IMR-90 (cell line): ENCODE measurements at regions not wholly inside any gene's neighbourhood (a gene's known extent, or its start where the extent isn't known, plus 50 kb on each side); places are given as distances from the start of the nearest gene placed in this dataset.

Experiments used
- ATAC-seq: fragments of 200-7000 bp; cut with Tn5 transposase; 2 replicates; pipeline ENCODE4 v1.9.1; 2020; ENCODE audit warnings: low read depth, mild to moderate bottlenecking, moderate library complexity
- BruUV-seq: library from RNA; stranded (reverse); fragments of 400-500 nt; replicated peaks from 2 replicates; lab custom pipeline; 2021; lab: Mats Ljungman, UMichigan
- CTCF ChIA-PET: fragments of 300-600 bp; formaldehyde crosslinking; extraction: SDS; loops from one replicate; lab custom pipeline; 2021; ENCODE audit warnings: antibody characterized with exemption; lab: Yijun Ruan, JAX
- POLR2A ChIA-PET: fragments of 300-600 bp; sonication (Branson Sonifier 250); formaldehyde crosslinking; loops from one replicate; lab custom pipeline; 2022; ENCODE audit warnings: antibody characterized with exemption; ENCODE audit not compliant: unreplicated experiment; lab: Charles Lee
- DNase-seq: peaks from one replicate; pipeline ENCODE4 v3.0.0; 2013
- H2AFZ ChIP-seq: replicated peaks from 2 replicates; pipeline ENCODE3; 2013; ENCODE audit warnings: low read length, mild to moderate bottlenecking; ENCODE audit not compliant: poor library complexity
- H2AK5ac ChIP-seq: 2 replicates; pipeline ENCODE4 v1.6.1; 2013; ENCODE audit warnings: low read depth, low read length, inconsistent platforms
- H2AK9ac ChIP-seq: replicated peaks from 2 replicates; pipeline ENCODE3; 2013; ENCODE audit warnings: mild to moderate bottlenecking, low read depth, low read length, moderate library complexity; ENCODE audit not compliant: poor library complexity
- H2BK120ac ChIP-seq: 2 replicates; pipeline ENCODE4 v1.6.1; 2013; ENCODE audit warnings: low read depth, low read length, inconsistent platforms
- H2BK15ac ChIP-seq: 3 replicates; pipeline ENCODE4 v1.6.1; 2013; ENCODE audit warnings: low read depth, low read length, inconsistent platforms
- H2BK20ac ChIP-seq: 2 replicates; pipeline ENCODE4 v1.6.1; 2013; ENCODE audit warnings: low read depth, mild to moderate bottlenecking, inconsistent platforms, low read length, moderate library complexity
- H2BK5ac ChIP-seq: 2 replicates; pipeline ENCODE4 v1.6.1; 2013; ENCODE audit warnings: mild to moderate bottlenecking, low read depth, low read length, inconsistent platforms; ENCODE audit not compliant: poor library complexity, severe bottlenecking
- H3K14ac ChIP-seq: replicated peaks from 2 replicates; pipeline ENCODE4 v1.6.1; 2013; ENCODE audit warnings: low read depth, low read length, inconsistent platforms
- H3K18ac ChIP-seq: 2 replicates; pipeline ENCODE4 v1.6.1; 2013; ENCODE audit warnings: low read depth, low read length, control low read depth
- H3K23ac ChIP-seq: 2 replicates; pipeline ENCODE4 v1.6.1; 2013; ENCODE audit warnings: low read depth, low read length, inconsistent platforms
- H3K27ac ChIP-seq: 2 replicates; pipeline ENCODE4 v1.5.1; 2013; ENCODE audit warnings: mild to moderate bottlenecking, control low read depth, low read length; ENCODE audit not compliant: insufficient read depth
- H3K27me3 ChIP-seq: 2 replicates; pipeline ENCODE4 v1.6.1; 2013; ENCODE audit warnings: low read length; ENCODE audit not compliant: control insufficient read depth, insufficient read depth
- H3K36me3 ChIP-seq: 2 replicates; pipeline ENCODE4 v1.6.1; 2013; ENCODE audit warnings: low read length, mixed read lengths; ENCODE audit not compliant: control insufficient read depth, insufficient read depth
- H3K4ac ChIP-seq: 2 replicates; pipeline ENCODE4 v1.6.1; 2013; ENCODE audit warnings: low read depth, low read length, inconsistent platforms
- H3K4me1 ChIP-seq: 2 replicates; pipeline ENCODE4 v1.6.1; 2013; ENCODE audit warnings: low read length, mixed read lengths; ENCODE audit not compliant: control insufficient read depth, insufficient read depth
- H3K4me2 ChIP-seq: 2 replicates; pipeline ENCODE4 v1.6.1; 2013; ENCODE audit warnings: low read depth, mild to moderate bottlenecking, control low read depth, low read length, moderate library complexity
- H3K4me3 ChIP-seq: 2 replicates; pipeline ENCODE4 v1.5.1; 2013; ENCODE audit warnings: low read depth, mild to moderate bottlenecking, control low read depth, low read length, moderate library complexity; ENCODE audit not compliant: insufficient read depth
- H3K56ac ChIP-seq: 2 replicates; pipeline ENCODE4 v1.6.1; 2013; ENCODE audit warnings: low read length, inconsistent platforms; ENCODE audit not compliant: insufficient read depth; ENCODE audit errors: extremely low read depth
- H3K79me1 ChIP-seq, 2 experiments: 2 replicates each; pipeline ENCODE4 v1.6.1; 2013; ENCODE audit warnings: low read length in 2 of 2, inconsistent platforms in 1 of 2, low read depth in 1 of 2
- H3K9ac ChIP-seq: 2 replicates; pipeline ENCODE4 v1.6.1; 2013; ENCODE audit warnings: low read depth, low read length, control low read depth
- H3K9me1 ChIP-seq: 2 replicates; pipeline ENCODE4 v1.6.1; 2013; ENCODE audit warnings: low read length, inconsistent platforms; ENCODE audit not compliant: insufficient read depth
- H3K9me3 ChIP-seq: 2 replicates; pipeline ENCODE4 v1.6.1; 2013; ENCODE audit warnings: low read length; ENCODE audit not compliant: control insufficient read depth, insufficient read depth
- H4K20me1 ChIP-seq: 2 replicates; pipeline ENCODE4 v1.6.1; 2013; ENCODE audit warnings: low read length, inconsistent platforms; ENCODE audit not compliant: insufficient read depth
- H4K5ac ChIP-seq: 2 replicates; pipeline ENCODE4 v1.6.1; 2013; ENCODE audit warnings: mild to moderate bottlenecking, low read depth, low read length, control low read depth
- H4K8ac ChIP-seq, 2 experiments: 2 replicates each; pipeline ENCODE4 v1.6.1; 2013; ENCODE audit warnings: low read depth in 2 of 2, low read length in 2 of 2, control low read depth in 1 of 2, inconsistent platforms in 1 of 2
- H4K91ac ChIP-seq: 2 replicates; pipeline ENCODE4 v1.6.1; 2013; ENCODE audit warnings: low read depth, low read length, inconsistent platforms; ENCODE audit not compliant: insufficient read depth
- BHLHE40 ChIP-seq: fragments of 150-350 bp; IDR thresholded peaks from 2 replicates; pipeline ENCODE4 v1.6.1; 2016; ENCODE audit warnings: mild to moderate bottlenecking, low read depth, low read length
- CEBPB ChIP-seq: IDR thresholded peaks from 2 replicates; pipeline ENCODE4 v1.6.1; 2012; ENCODE audit warnings: low read depth, low read length, improper control_type of control experiment
- CHD1 ChIP-seq: IDR thresholded peaks from 2 replicates; pipeline ENCODE4 v1.6.1; 2012; ENCODE audit warnings: low read depth, low read length, improper control_type of control experiment
- FOS ChIP-seq: fragments of 150-350 bp; IDR thresholded peaks from 2 replicates; pipeline ENCODE4 v1.6.1; 2016; ENCODE audit warnings: low read depth, low read length
- MAFK ChIP-seq: IDR thresholded peaks from 2 replicates; pipeline ENCODE4 v1.6.1; 2012; ENCODE audit warnings: low read depth, low read length, improper control_type of control experiment
- MAZ ChIP-seq: IDR thresholded peaks from 2 replicates; pipeline ENCODE4 v1.6.1; 2012; ENCODE audit warnings: low read depth, mild to moderate bottlenecking, low read length, improper control_type of control experiment, moderate library complexity, borderline replicate concordance
- MXI1 ChIP-seq: IDR thresholded peaks from 2 replicates; pipeline ENCODE4 v1.6.1; 2012; ENCODE audit warnings: low read depth, mild to moderate bottlenecking, low read length, moderate library complexity, borderline replicate concordance
- NFE2L2 ChIP-seq: fragments of 150-350 bp; IDR thresholded peaks from 2 replicates; pipeline ENCODE4 v1.6.1; 2016; ENCODE audit warnings: low read depth, mild to moderate bottlenecking, low read length
- POLR2A ChIP-seq: IDR thresholded peaks from 2 replicates; pipeline ENCODE4 v1.6.1; 2012; ENCODE audit warnings: mild to moderate bottlenecking, low read depth, low read length
- RAD21 ChIP-seq: IDR thresholded peaks from 2 replicates; pipeline ENCODE4 v1.6.1; 2012; ENCODE audit warnings: low read length, improper control_type of control experiment
- RCOR1 ChIP-seq: IDR thresholded peaks from 2 replicates; pipeline ENCODE4 v1.6.1; 2012; ENCODE audit warnings: mild to moderate bottlenecking, low read length, improper control_type of control experiment; ENCODE audit not compliant: insufficient replicate concordance
- RFX5 ChIP-seq: IDR thresholded peaks from 2 replicates; pipeline ENCODE4 v1.8.0; 2012; ENCODE audit warnings: low read depth, mild to moderate bottlenecking, low read length, moderate library complexity
- SMC3 ChIP-seq: fragments of 150-350 bp; IDR thresholded peaks from 2 replicates; pipeline ENCODE4 v1.6.1; 2016; ENCODE audit warnings: low read depth, mild to moderate bottlenecking, antibody characterized with exemption, low read length, moderate library complexity
- dilution Hi-C: fragments of 300-500 bp; cut with HindIII; formaldehyde crosslinking; loops from one replicate; pipeline ENCODE4 v1.14.3; 2018; ENCODE audit warnings: low sequenced_read_pairs; ENCODE audit not compliant: unreplicated experiment
- in situ Hi-C: fragments of 300-500 bp; cut with MboI; formaldehyde crosslinking; loops from 3 replicates; pipeline ENCODE4 v1.14.3; 2019; ENCODE audit warnings: low sequenced_read_pairs, inconsistent platforms, mixed read lengths
- intact Hi-C: fragments of 100-400 bp; cut with micrococcal nuclease; formaldehyde crosslinking; loops from 2 replicates; pipeline ENCODE4 v1.10.0; 2022
- TF ChIP-seq, protein P1 (sequence below): fragments of 150-350 bp; IDR thresholded peaks from 2 replicates; pipeline ENCODE4 v1.6.1; 2016; ENCODE audit warnings: low read depth, mild to moderate bottlenecking, low read length, moderate library complexity, borderline replicate concordance
- TF ChIP-seq, protein P2 (sequence below): fragments of 150-350 bp; IDR thresholded peaks from 2 replicates; pipeline ENCODE4 v1.6.1; 2017; ENCODE audit warnings: mild to moderate bottlenecking, antibody characterized with exemption, low read length, low read depth
- TF ChIP-seq, protein P3 (sequence below): conservative IDR thresholded peaks from 2 replicates; pipeline ENCODE4 v1.5.1; 2012; ENCODE audit warnings: mild to moderate bottlenecking, low read depth, low read length, improper control_type of control experiment

DNA sequence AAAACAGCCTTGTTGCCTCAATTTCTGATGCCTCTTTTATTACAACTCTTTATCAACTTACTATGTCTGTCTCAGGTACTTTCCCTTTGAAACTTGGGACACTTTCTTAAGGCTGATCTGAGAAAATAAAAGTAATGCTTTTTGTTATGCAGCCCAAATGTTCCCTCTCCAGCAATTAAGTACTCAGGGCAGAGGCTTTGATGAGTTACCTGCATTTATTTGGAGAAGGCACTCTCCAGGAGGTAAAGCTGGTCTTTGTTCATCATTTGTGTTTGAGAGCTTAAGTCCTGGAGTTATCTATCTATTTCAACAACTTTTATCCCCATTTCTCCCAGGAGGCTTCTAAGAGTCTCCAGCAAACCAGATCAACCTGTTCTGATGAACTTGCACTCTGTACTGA, 259.2 kb downstream of the ASXL3 start:
- BruUV-seq, result no TSS peak
- in situ Hi-C loops, result no loop called here
- H3K27me3 ChIP-seq, result no peaks in the 10 kb centered on the region

More for the DNA sequence above, 259.2 kb downstream of the ASXL3 start:
- H3K9ac ChIP-seq, result no peak overlapping the region
- no peak overlapping the region for H3K4ac ChIP-seq
- H2AK5ac ChIP-seq, result no peak overlapping the region
- H3K14ac ChIP-seq, result no peak overlapping the region
- dilution Hi-C loops, result no loop called here
- no peak overlapping the region for H3K18ac ChIP-seq
- TF ChIP-seq FOS (no peak), SMC3 (no peak), RFX5 (no peak), NFE2L2 (no peak), MAZ (no peak), CEBPB (no peak), MXI1 (no peak), MAFK (no peak), BHLHE40 (no peak), RAD21 (no peak), CHD1 (no peak), RCOR1 (no peak), POLR2A (no peak)
- TF ChIP-seq, protein P1, sequence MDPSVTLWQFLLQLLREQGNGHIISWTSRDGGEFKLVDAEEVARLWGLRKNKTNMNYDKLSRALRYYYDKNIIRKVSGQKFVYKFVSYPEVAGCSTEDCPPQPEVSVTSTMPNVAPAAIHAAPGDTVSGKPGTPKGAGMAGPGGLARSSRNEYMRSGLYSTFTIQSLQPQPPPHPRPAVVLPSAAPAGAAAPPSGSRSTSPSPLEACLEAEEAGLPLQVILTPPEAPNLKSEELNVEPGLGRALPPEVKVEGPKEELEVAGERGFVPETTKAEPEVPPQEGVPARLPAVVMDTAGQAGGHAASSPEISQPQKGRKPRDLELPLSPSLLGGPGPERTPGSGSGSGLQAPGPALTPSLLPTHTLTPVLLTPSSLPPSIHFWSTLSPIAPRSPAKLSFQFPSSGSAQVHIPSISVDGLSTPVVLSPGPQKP, result no peak
- TF ChIP-seq, protein P2, sequence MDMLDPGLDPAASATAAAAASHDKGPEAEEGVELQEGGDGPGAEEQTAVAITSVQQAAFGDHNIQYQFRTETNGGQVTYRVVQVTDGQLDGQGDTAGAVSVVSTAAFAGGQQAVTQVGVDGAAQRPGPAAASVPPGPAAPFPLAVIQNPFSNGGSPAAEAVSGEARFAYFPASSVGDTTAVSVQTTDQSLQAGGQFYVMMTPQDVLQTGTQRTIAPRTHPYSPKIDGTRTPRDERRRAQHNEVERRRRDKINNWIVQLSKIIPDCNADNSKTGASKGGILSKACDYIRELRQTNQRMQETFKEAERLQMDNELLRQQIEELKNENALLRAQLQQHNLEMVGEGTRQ, result no peak
- TF ChIP-seq, protein P3, sequence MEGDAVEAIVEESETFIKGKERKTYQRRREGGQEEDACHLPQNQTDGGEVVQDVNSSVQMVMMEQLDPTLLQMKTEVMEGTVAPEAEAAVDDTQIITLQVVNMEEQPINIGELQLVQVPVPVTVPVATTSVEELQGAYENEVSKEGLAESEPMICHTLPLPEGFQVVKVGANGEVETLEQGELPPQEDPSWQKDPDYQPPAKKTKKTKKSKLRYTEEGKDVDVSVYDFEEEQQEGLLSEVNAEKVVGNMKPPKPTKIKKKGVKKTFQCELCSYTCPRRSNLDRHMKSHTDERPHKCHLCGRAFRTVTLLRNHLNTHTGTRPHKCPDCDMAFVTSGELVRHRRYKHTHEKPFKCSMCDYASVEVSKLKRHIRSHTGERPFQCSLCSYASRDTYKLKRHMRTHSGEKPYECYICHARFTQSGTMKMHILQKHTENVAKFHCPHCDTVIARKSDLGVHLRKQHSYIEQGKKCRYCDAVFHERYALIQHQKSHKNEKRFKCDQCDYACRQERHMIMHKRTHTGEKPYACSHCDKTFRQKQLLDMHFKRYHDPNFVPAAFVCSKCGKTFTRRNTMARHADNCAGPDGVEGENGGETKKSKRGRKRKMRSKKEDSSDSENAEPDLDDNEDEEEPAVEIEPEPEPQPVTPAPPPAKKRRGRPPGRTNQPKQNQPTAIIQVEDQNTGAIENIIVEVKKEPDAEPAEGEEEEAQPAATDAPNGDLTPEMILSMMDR, result no peak
- no peak overlapping the region for H4K91ac ChIP-seq
- H3K27ac ChIP-seq, result no peak overlapping the region
- intact Hi-C loops, result no loop called here
- ChIA-PET CTCF (no interaction called here), POLR2A (no interaction called here)
- H3K4me3 ChIP-seq, result no peak overlapping the region
- no peaks in the 10 kb centered on the region for H3K36me3 ChIP-seq
- no peaks in the 10 kb centered on the region for H4K20me1 ChIP-seq
- no peaks in the 10 kb centered on the region for H3K9me3 ChIP-seq
- no peak overlapping the region for H3K23ac ChIP-seq
- no peak overlapping the region for H2BK15ac ChIP-seq
- no peak overlapping the region for H3K4me2 ChIP-seq
- no peak for ATAC-seq
- no peak overlapping the region for H2BK20ac ChIP-seq
- H3K79me1 ChIP-seq, result no peaks in the 10 kb centered on the region
- H3K4me1 ChIP-seq, result no peaks in the 10 kb centered on the region
- no peak for DNase-seq
- H3K9me1 ChIP-seq, result no peaks in the 10 kb centered on the region
- no peak overlapping the region for H4K5ac ChIP-seq
- H2AK9ac ChIP-seq, result no peak overlapping the region
- no peak overlapping the region for H3K56ac ChIP-seq
- H2AFZ ChIP-seq, result no peak overlapping the region
- no peak overlapping the region for H4K8ac ChIP-seq
- H2BK120ac ChIP-seq, result no peak overlapping the region
- H2BK5ac ChIP-seq, result no peak overlapping the region
